GM19238 (cell line): ENCODE measurements at regions not wholly inside any gene's neighbourhood (a gene's known extent, or its start where the extent isn't known, plus 50 kb on each side); places are given as distances from the start of the nearest gene placed in this dataset.
"Not testable (repeated sequence)": the region's sequence is repeated elsewhere in the genome, so short reads cannot be mapped to it uniquely, and the experiment has no call there.

ENCODE experiments used
- DNase-seq: peaks from one replicate; pipeline ENCODE4 v3.0.0; 2011; ENCODE audit warnings: low spot score; ENCODE audit not compliant: insufficient read length

- no peak for DNase-seq
Measured at GRCh38 chr4:81737865-81738559, 266.3 kb upstream of the RASGEF1B start.

- no peak for DNase-seq
Measured at GRCh38 chr4:81736324-81736723, 264.6 kb upstream of the RASGEF1B start.

DNA sequence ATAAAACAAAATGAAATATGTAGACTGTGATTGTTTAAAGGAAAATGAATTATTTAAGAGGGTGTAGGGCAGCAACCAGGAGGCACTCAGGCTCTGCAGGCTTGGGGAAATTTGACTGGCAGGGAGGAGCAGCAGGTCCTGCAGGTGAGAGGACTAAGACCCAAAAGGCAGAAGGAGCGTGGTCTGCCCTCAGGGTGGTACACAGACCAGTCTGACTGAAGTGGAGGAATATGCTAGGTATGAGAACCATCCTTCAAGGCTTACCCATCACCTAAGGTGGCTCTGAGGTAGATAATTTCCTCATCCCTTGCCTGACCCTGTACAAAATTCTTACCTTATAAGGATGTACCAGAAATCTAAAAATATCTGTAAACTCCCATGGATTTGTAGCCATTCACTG, 261.3 kb upstream of the RASGEF1B start:
- no peak for DNase-seq

GRCh38 chr4:81724925-81725329, 253.2 kb upstream of the RASGEF1B start:
- DNase-seq: peak; percentile 17

- DNase-seq: no peak
Measured at GRCh38 chr4:81723927-81724587, 252.3 kb upstream of the RASGEF1B start.

DNA sequence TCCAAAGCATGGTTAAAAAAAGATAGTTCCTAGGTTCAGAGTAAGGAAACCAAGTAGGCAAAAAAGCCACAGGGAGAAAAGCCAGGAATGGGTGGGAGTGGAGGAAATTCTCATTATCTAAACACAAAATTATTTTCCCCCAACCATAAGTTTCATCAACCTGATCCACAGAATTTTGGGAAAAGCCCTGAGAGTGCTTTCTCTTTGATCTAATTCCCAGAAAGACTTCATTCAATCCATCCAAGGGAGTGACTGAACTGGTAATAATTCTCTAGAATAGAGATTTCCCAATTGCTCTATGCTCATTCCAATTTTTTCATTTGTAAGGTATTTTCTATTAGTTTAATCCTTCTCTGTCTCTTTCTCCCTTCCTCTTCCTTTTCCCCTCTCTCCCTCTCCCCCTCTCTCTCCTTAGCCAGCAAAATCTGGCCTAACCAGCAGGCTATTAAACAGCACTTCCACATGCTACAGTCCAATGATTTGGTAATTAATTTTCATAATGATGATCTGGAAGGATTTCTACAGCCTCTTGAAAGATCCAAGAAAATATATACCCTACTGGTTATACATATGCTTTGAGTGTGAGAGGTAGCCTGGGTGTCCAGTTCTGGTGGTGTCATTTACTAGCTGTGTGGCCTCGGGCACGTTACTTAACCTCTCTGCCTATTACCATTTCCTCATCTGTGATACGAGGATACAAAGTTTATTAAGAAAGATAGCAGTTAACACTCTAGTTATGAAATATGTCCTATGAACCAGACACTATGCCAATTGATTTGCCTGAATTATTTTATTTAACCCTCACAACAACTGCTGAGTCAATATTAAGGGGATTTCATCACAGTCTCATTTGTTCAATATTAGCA, 251.5 kb upstream of the RASGEF1B start:
- DNase-seq: no peak

- no peak for DNase-seq
Measured at GRCh38 chr4:81722290-81722851, 250.7 kb upstream of the RASGEF1B start.

- DNase-seq: no peak
Measured at GRCh38 chr4:81715757-81716156, 244.1 kb upstream of the RASGEF1B start.

DNA sequence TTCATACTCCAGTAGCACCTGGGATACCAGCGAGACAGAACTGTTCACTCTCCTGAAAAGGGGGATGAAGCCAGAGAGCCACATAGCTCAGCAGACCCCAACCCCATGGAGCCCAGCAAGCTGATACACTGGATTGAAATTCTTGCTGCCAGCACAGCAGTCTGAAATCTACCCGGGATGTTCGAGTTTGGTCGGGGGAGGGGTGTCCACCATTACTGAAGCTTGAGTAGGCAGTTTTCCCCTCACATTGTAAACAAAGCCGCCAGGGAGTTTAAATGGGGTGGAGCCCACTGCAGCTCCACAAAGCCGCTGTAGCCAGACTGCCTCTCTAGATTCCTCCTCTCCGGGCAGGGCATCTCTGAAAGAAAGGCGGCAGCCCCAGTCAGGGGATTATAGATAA, 243.7 kb upstream of the RASGEF1B start:
- DNase-seq: not testable (repeated sequence)

GRCh38 chr4:81714291-81714690, 242.6 kb upstream of the RASGEF1B start:
- no peak for DNase-seq

DNA sequence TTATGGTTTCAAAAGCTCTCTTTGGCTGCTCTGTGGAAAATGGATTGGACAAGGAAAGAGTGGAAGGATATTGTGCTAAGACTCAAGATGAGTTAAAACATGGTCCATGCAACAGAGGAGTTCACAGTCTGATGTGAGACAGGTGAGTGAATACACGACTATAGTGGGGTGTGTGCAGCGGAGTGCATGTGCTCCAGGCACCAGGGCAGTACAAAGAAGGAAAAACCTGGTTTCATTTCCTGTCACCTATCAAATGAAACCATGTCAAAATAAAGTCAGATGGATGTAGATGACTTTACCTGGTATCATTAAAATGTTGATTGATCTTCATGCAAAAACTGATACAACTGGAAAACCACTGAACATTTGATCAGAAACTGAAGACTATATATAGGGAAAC, 241.0 kb upstream of the RASGEF1B start:
- no peak for DNase-seq

DNA sequence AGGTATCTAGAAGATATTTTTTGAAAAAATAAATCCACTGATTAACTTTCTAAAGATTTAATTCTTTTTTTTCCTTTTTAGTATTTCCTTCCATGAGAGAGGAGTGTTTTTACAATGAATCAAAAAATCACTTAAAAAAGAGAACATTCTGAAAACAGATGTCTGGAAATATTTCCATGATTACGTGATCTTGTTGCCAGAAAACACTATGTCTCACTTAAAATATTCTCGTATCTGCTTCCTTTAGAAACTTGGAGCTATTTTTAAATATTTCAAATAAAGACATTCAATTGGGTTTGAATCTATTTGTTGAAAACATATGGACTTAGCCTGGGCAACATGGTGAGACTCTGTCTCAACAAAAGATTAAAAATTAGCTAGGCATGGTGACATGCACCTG, 232.8 kb upstream of the RASGEF1B start:
- DNase-seq: no peak

GRCh38 chr4:81700189-81700588, 228.5 kb upstream of the RASGEF1B start:
- no peak for DNase-seq

DNA sequence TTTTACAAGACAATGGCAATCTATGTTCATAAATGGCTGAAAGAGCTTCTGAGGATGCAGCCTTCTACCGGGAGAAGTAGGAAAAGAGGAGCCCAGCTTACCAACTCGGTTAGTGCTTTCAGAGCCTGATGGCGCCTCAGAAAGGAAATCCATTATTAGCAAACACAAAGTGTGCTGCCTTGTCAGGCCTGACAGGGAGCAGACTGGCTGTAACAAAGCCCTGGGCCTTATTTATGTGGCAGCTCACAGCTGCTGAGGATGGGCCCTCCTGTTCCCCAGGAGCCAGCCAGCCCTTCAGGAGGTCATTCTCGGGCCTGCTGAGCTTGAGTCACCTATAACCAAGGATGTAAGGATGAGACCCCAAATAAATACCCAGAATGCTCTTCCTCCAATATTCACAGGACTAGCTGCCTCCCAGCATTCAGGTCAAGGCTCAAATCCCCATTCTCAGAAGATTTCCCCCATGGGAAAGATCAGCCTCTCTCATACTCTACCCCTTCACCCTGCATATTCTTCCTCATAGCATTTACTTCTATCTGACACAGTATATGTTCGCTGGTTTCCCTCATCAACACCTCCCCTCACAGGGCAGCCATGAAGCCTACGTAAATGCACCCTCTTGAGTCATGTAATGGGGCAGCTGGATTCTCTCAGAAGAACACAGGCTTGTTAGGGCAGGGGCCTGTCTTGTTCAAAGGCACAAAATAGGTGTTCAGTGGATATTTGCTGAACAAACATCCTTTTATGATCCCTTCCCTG, 227.0 kb upstream of the RASGEF1B start:
- DNase-seq: no peak

DNA sequence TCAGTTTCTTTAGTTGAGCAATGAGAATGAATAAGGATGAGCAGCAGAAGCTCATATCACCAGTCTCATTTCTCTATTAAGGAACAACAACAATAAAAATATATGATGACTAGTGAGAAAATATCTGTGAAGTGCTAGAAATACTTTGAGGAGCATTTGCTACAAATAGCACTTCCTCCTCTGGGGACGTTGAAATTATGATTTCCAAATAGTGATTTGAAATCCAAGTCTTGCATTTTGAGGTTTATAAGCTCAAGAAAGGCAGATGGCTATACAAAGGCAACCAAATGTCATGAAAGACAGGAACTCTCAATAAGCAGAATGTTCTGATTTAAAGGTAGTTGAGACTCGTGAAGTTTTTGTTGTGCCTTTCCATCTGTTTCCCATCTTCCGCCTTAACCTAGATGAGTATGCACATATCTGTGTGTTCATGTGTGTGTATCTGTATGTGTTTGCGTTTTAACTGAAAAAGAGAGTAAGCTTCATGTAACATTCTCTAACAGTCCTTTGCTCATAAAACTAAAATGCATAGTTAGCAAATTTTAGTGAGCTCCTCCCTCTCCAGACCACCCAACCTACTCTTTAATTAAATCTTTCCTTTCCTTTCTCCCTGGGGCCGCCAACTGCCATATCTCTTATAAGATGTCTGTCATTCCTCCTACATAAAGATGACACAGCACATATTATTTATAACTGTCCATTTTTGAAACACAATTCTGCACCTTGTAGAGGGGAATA, 222.6 kb upstream of the RASGEF1B start:
- DNase-seq: no peak

GRCh38 chr4:81690871-81691270, 219.2 kb upstream of the RASGEF1B start:
- no peak for DNase-seq

DNA sequence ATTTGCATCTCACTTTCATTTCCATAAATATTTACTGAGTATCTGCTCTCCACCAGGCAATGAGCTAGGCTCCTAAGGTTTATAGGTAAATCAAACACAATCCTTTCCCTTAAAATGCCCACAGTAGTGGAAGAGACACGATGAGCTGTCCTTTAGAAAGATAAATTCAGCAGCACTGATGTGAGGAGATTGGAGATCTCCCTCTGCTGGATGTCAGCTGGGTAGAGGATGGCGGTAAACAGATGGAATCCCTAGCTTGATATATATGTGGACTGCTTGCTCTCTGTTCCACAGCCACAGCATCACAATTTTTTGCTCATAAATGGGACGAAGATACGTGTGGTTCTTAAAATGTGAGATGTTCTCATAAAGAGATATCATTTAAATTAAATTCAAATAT, 216.4 kb upstream of the RASGEF1B start:
- no peak for DNase-seq

- no peak for DNase-seq
Measured at GRCh38 chr4:81687471-81687870, 215.8 kb upstream of the RASGEF1B start.

GRCh38 chr4:81685104-81685503, 213.4 kb upstream of the RASGEF1B start:
- DNase-seq: no peak

GRCh38 chr4:81684352-81684751, 212.6 kb upstream of the RASGEF1B start:
- DNase-seq: no peak

GRCh38 chr4:81682492-81682891, 210.8 kb upstream of the RASGEF1B start:
- DNase-seq: no peak
